ENCODE measurements at regions not wholly inside any gene's neighbourhood (a gene's known extent, or its start where the extent isn't known, plus 50 kb on each side); places are given as distances from the start of the nearest gene placed in this dataset.

DNA sequence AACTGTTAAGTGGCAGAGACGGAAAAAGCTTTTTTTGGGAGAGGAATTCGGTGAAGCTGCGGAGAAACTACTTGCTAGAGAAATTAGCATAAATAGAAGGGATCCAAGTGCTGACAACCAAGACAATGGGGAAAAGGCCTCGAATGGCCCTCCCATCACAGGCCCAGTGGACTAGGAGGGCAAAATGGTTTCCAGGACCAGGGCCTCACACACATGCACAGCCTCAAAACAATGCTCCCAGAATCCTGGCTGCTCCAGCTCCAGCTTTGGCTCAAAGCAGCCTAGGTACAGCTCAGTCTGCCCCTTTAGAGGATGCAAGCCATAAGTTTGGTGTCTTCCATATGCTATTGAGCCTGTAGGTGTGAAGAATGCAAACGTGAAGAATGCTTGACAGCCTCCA lies 388.2 kb downstream of the OTOL1 start:
- Histone ChIP-seq H3K4me3 (ENCODE audit: low read depth in 1 of 2, low read length in 2 of 2) (no peak overlapping the region), H3K27me3 (ENCODE audit: control insufficient read depth in 1 of 2, insufficient read depth in 2 of 2, low read length in 2 of 2) (no peaks in the 10 kb centered on the region), H3K4me1 (ENCODE audit: insufficient read depth, low read length) (no peaks in the 10 kb centered on the region)

DNA sequence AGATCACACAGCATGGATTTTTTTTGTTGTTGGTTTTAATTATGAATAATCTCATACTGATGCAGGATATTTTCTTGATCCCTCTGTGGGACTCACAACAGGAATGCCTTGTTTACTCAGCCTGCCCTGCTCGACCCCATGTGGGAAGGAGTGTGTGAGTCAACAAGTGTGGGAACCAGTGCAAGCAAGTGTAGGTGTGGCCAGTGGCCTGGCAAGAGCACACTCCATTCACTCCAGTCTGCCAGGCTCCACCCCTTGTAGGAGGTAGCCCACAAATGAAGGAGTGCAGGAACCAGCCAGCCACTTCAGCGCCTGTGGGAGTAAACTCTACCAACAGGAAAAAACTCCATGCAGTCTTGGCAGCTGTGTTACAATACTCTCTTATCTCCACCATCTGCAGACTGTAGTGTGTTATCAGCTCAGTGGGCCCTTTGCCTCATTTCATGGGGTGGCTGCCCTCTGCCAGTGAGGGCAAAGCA lies 393.6 kb downstream of the OTOL1 start:
- Histone ChIP-seq H3K4me1 (ENCODE audit: insufficient read depth, low read length) (no peaks in the 10 kb centered on the region), H3K27ac (ENCODE audit: low read depth, low read length) (no peak overlapping the region), H3K36me3 (ENCODE audit: insufficient read depth, low read length) (no peaks in the 10 kb centered on the region), H3K27me3 (ENCODE audit: control insufficient read depth in 1 of 2, insufficient read depth in 2 of 2, low read length in 2 of 2) (no peaks in the 10 kb centered on the region), H3K9me3 (ENCODE audit: low read length) (no peaks in the 10 kb centered on the region), H3K4me3 (ENCODE audit: low read depth in 1 of 2, low read length in 2 of 2) (no peak overlapping the region), H3K9ac (ENCODE audit: low read length) (no peak overlapping the region)

More for the DNA sequence above, 388.2 kb downstream of the OTOL1 start:
- Histone ChIP-seq H3K9me3 (ENCODE audit: low read length) (no peaks in the 10 kb centered on the region), H3K27ac (ENCODE audit: low read depth, low read length) (no peak overlapping the region), H3K9ac (ENCODE audit: low read length) (no peak overlapping the region), H3K36me3 (ENCODE audit: insufficient read depth, low read length) (no peaks in the 10 kb centered on the region)

DNA sequence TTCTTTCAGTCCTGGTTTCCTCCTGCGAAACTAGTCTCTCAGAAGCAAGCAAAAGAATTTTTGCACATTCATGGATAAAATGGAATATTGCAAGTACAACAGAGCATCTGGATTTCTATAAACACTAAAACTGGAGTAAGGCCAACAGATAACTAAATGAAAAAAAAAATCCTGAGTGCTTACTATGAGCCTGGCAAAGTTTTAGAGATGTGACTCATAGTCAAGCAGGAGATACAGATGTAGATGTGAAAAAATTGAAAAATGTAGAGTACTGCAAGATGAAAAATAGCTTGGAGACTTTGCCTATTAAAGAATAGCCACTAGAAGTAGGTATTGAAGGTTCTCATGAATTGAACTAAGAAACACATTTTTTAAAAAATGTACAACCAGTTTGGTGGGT lies 397.4 kb downstream of the OTOL1 start:
- Histone ChIP-seq H3K4me1 (ENCODE audit: insufficient read depth, low read length) (no peaks in the 10 kb centered on the region), H3K9ac (ENCODE audit: low read length) (no peak overlapping the region), H3K4me3 (ENCODE audit: low read depth in 1 of 2, low read length in 2 of 2) (no peak overlapping the region), H3K36me3 (ENCODE audit: insufficient read depth, low read length) (no peaks in the 10 kb centered on the region), H3K27ac (ENCODE audit: low read depth, low read length) (no peak overlapping the region), H3K27me3 (ENCODE audit: control insufficient read depth in 1 of 2, insufficient read depth in 2 of 2, low read length in 2 of 2) (no peaks in the 10 kb centered on the region), H3K9me3 (ENCODE audit: low read length) (no peaks in the 10 kb centered on the region)

DNA sequence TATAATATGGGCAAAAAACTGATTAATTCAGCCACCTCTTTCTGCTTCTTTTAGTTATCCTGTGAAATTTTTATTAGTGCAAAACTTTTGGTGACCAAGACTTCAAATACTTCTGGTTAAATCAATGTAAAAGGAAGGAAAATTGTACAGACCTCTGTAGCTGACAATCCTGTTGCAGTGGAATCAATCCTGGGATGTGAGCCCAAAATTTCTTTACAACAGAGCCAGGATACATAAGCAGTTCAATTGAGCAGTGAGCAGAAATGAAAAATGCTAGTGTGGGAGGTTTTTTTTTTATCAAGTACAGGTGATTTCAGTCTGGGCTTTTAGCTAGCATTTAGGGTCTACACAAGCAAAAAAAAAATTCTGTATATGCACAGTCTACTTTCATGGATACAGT lies 398.0 kb downstream of the OTOL1 start:
- no peak overlapping the region for H3K4me3 ChIP-seq (ENCODE audit: low read depth in 1 of 2, low read length in 2 of 2)
- H3K4me1 ChIP-seq (ENCODE audit: insufficient read depth, low read length): no peaks in the 10 kb centered on the region
- H3K9me3 ChIP-seq (ENCODE audit: low read length): no peaks in the 10 kb centered on the region
- no peak overlapping the region for H3K9ac ChIP-seq (ENCODE audit: low read length)
- no peak overlapping the region for H3K27ac ChIP-seq (ENCODE audit: low read depth, low read length)
- H3K36me3 ChIP-seq (ENCODE audit: insufficient read depth, low read length): no peaks in the 10 kb centered on the region
- no peaks in the 10 kb centered on the region for H3K27me3 ChIP-seq (ENCODE audit: control insufficient read depth in 1 of 2, insufficient read depth in 2 of 2, low read length in 2 of 2)

DNA sequence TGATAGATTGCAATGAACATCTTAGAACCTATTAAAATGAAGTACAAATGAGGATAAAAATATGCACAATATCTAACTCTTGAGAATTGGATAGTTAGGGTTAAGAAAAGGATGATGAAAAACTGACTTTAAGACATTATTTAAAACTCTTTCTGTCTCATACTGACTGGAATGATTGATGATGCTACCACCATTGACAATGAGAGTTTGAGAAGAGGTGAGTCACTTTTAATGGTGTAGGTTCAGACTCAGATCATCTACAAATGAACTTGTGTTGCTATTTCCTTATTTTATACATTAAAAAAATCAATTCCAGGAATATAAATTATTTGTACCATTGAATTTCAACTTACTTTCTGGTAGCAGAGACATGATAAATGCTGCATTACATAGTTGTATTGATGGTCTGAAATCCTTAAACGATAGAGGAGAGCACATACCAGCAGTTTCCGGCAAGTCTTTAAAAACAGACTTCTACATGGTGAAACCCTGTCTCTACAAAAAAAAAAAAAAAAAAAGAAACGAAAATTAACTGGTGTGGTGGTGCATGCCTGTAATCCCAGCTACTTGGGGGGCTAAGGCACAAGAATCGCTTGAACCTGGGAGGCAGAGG lies 409.0 kb downstream of the OTOL1 start:
- H3K4me3 ChIP-seq (ENCODE audit: low read depth in 1 of 2, low read length in 2 of 2): no peak overlapping the region
- H3K4me1 ChIP-seq (ENCODE audit: insufficient read depth, low read length): no peaks in the 10 kb centered on the region
- H3K27me3 ChIP-seq (ENCODE audit: control insufficient read depth in 1 of 2, insufficient read depth in 2 of 2, low read length in 2 of 2): no peaks in the 10 kb centered on the region
- H3K36me3 ChIP-seq (ENCODE audit: insufficient read depth, low read length): no peaks in the 10 kb centered on the region
- H3K9ac ChIP-seq (ENCODE audit: low read length): no peak overlapping the region
- H3K27ac ChIP-seq (ENCODE audit: low read depth, low read length): no peak overlapping the region
- no peaks in the 10 kb centered on the region for H3K9me3 ChIP-seq (ENCODE audit: low read length)

DNA sequence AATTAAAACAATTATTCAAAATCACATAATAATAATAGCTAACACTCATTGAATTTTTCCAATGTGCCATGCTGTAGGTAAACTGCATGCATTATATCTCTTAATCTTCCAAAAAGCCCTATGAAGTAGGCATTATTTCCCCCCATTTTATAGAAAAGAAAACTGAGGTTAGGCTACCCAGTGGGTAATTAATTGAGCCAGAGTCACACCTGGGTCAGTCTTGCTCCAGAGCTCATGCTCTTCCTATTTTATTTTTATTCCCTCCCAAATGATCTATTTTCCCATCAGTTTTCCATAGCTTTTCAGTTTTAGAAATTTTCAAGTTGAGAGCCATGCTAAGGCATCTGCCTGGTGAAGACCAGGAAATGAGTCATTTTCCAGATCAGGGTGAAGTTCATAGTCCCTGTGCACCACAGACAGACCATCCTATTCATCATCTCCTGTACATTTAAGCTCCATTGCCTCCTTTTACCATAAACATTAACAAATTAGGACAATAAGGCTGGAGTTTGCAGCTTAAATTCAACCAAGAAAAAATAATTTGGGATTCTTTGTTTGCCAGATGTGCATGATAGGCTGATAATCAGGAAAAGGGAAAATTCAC lies 417.3 kb downstream of the OTOL1 start:
- Histone ChIP-seq H3K9ac (ENCODE audit: low read length) (no peak overlapping the region), H3K27me3 (ENCODE audit: control insufficient read depth in 1 of 2, insufficient read depth in 2 of 2, low read length in 2 of 2) (no peaks in the 10 kb centered on the region), H3K4me3 (ENCODE audit: low read depth in 1 of 2, low read length in 2 of 2) (no peak overlapping the region), H3K27ac (ENCODE audit: low read depth, low read length) (no peak overlapping the region), H3K9me3 (ENCODE audit: low read length) (no peaks in the 10 kb centered on the region), H3K4me1 (ENCODE audit: insufficient read depth, low read length) (peaks cover 14% of the 10 kb centered on the region), H3K36me3 (ENCODE audit: insufficient read depth, low read length) (no peaks in the 10 kb centered on the region)

DNA sequence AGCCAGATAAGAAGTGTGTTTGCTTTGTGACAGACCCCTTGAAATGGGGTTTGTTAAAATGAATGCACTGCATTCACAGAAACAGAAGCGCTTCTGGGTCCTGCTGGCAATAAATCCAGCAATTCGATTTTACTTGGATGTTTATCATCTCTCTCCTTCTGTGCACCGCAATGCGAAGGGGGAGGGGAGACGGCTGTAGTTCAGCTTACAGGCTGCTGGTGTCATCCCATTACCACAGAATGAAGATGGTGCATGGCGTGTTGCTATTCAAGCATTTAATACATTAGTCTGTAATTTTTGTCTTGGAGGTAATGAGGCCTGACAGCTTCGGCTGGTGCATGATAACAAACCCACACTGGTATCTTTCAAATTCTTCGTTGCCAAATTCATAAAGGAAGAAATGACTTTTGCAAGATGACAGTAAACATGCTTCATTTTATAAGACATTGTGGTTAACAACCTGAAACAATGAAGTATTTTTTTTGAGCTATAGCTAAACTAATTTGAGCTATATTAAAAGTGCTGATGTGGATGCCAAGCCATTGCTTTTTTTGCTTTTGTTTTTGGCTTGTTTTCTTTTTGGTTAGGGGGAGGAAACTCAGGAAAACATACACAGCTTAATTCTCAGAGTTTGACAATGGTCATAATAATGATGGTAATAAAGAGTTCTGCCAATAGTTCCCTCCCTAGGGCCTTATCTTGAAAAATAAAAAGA lies 418.3 kb downstream of the OTOL1 start:
- Histone ChIP-seq H3K4me3 (ENCODE audit: low read depth in 1 of 2, low read length in 2 of 2) (no peak overlapping the region), H3K27me3 (ENCODE audit: control insufficient read depth in 1 of 2, insufficient read depth in 2 of 2, low read length in 2 of 2) (no peaks in the 10 kb centered on the region), H3K9ac (ENCODE audit: low read length) (no peak overlapping the region), H3K9me3 (ENCODE audit: low read length) (no peaks in the 10 kb centered on the region), H3K27ac (ENCODE audit: low read depth, low read length) (no peak overlapping the region), H3K4me1 (ENCODE audit: insufficient read depth, low read length) (peaks cover 14% of the 10 kb centered on the region), H3K36me3 (ENCODE audit: insufficient read depth, low read length) (no peaks in the 10 kb centered on the region)

DNA sequence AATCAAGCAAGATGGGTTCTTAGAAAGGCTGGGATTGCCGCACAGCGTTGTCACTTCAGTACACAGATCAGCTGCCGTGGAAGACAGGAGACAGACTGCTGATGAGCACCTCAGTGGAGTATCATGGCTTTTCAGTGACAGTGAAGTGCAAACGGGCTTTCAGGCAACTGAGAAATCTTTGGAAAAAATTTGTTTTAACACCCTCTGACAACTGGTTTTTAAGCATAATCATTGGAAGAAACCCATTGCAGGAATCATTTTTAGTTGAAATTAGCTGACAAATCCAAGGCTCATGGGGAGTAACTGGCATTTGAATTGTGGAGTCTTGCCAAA lies 418.8 kb downstream of the OTOL1 start:
- Histone ChIP-seq H3K27ac (ENCODE audit: low read depth, low read length) (no peak overlapping the region), H3K9ac (ENCODE audit: low read length) (no peak overlapping the region), H3K9me3 (ENCODE audit: low read length) (no peaks in the 10 kb centered on the region), H3K27me3 (ENCODE audit: control insufficient read depth in 1 of 2, insufficient read depth in 2 of 2, low read length in 2 of 2) (no peaks in the 10 kb centered on the region), H3K4me3 (ENCODE audit: low read depth in 1 of 2, low read length in 2 of 2) (no peak overlapping the region), H3K36me3 (ENCODE audit: insufficient read depth, low read length) (no peaks in the 10 kb centered on the region), H3K4me1 (ENCODE audit: insufficient read depth, low read length) (peaks cover 14% of the 10 kb centered on the region)

DNA sequence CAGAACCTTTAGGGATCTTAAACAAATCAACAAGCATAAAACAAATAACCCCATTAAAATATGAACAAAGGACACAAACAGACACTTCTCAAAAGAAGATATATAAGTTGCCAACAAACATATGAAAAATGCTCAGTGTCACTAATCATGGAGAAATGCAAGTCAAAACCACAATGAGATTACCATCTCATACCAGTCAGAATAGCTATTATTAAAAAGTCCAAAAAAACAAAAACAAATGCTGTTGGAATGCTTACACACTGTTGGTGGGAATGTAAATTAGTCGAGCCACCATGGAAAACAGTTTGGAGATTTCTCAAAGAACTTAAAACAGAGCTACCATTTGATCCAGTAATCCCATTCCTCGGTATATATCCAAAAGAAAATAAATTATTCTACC lies 423.6 kb downstream of the OTOL1 start:
- Histone ChIP-seq H3K27me3 (ENCODE audit: control insufficient read depth in 1 of 2, insufficient read depth in 2 of 2, low read length in 2 of 2) (no peaks in the 10 kb centered on the region), H3K36me3 (ENCODE audit: insufficient read depth, low read length) (no peaks in the 10 kb centered on the region)

DNA sequence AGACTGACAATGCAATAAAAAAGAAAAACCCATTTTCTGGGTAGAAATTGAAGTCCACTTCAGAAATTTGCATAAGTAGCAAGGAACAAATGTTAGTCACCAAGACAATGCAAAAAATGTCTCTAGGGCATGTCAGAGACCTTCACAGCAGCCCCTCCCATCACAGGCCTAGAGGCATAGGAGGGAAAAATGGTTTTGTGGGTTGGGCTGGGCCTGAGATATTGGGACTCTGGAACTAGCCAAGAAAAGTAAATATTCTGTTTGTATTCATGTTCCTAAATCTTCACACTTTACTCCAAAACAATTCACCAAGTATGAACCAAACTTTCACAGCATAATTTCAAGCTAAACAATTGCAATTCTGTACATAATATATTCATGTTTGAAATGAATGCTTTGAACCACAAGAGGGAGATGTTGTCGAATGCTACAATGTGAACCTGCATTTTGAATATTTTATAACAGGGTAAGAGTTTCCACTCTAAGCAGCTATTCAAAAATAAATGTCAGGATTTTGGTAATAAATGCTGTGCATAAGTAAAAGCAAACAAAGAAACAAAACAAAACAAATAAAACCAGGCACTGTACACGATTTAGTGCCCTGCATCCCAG lies 429.2 kb downstream of the OTOL1 start:
- Histone ChIP-seq H3K36me3 (ENCODE audit: insufficient read depth, low read length) (no peaks in the 10 kb centered on the region), H3K4me3 (ENCODE audit: low read depth in 1 of 2, low read length in 2 of 2) (no peak overlapping the region), H3K9me3 (ENCODE audit: low read length) (no peaks in the 10 kb centered on the region), H3K27ac (ENCODE audit: low read depth, low read length) (no peak overlapping the region), H3K4me1 (ENCODE audit: insufficient read depth, low read length) (no peaks in the 10 kb centered on the region), H3K27me3 (ENCODE audit: control insufficient read depth in 1 of 2, insufficient read depth in 2 of 2, low read length in 2 of 2) (no peaks in the 10 kb centered on the region), H3K9ac (ENCODE audit: low read length) (no peak overlapping the region)

More for the DNA sequence above, 423.6 kb downstream of the OTOL1 start:
- H3K9me3 ChIP-seq (ENCODE audit: low read length): no peaks in the 10 kb centered on the region
- H3K9ac ChIP-seq (ENCODE audit: low read length): no peak overlapping the region
- peaks cover 6% of the 10 kb centered on the region for H3K4me1 ChIP-seq (ENCODE audit: insufficient read depth, low read length)
- H3K27ac ChIP-seq (ENCODE audit: low read depth, low read length): no peak overlapping the region
- H3K4me3 ChIP-seq (ENCODE audit: low read depth in 1 of 2, low read length in 2 of 2): no peak overlapping the region

DNA sequence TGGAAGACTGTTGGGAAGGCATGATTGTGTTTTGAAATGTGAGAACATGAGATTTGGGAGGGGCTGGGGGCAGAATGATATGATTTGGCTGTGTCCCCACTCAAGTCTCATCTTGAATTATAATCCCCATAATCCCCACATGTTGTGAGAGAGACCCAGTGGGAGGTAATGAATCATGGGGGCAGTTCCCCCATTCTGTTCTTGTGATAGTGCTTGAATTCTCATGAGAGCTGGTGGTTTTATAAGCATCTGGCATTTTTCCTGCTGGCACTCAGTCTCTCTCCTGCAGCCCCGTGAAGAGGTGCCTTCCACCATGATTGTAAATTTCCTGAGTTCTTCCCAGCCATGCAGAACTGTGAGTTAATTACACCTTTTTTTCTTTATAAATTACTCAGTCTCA lies 430.5 kb downstream of the OTOL1 start:
- Histone ChIP-seq H3K4me1 (ENCODE audit: insufficient read depth, low read length) (no peaks in the 10 kb centered on the region), H3K36me3 (ENCODE audit: insufficient read depth, low read length) (no peaks in the 10 kb centered on the region), H3K4me3 (ENCODE audit: low read depth in 1 of 2, low read length in 2 of 2) (no peak overlapping the region), H3K27me3 (ENCODE audit: control insufficient read depth in 1 of 2, insufficient read depth in 2 of 2, low read length in 2 of 2) (no peaks in the 10 kb centered on the region), H3K27ac (ENCODE audit: low read depth, low read length) (no peak overlapping the region), H3K9me3 (ENCODE audit: low read length) (no peaks in the 10 kb centered on the region), H3K9ac (ENCODE audit: low read length) (no peak overlapping the region)

Measured in muscle layer of colon (tissue), 2 donors.